A549 (cell line): ENCODE measurements at regions not wholly inside any gene's neighbourhood (a gene's known extent, or its start where the extent isn't known, plus 50 kb on each side); places are given as distances from the start of the nearest gene placed in this dataset.

Source experiments
- CEBPB ChIP-seq, 2 experiments: fragments of >200 bp in 1 of 2; sonication (Bioruptor Twin) in 1 of 2; formaldehyde crosslinking in 1 of 2; IDR thresholded peaks; 2 replicates each; pipeline ENCODE4 v1.6.1; 2012 to 2016
- EP300 ChIP-seq, 2 experiments: fragments of >200 bp; sonication (Bioruptor Twin); formaldehyde crosslinking; IDR thresholded peaks; 2 replicates in 1 of 2; 3 replicates in 1 of 2; pipeline ENCODE4 v1.6.1; 2016 to 2017
- NPAS2 ChIP-seq: fragments of 250-450 bp; sonication (Bioruptor Pico); IDR thresholded peaks from 2 replicates; pipeline ENCODE4 v1.8.0; 2022; ENCODE audit warnings: mild to moderate bottlenecking, moderate library complexity, borderline replicate concordance
- POLR2A ChIP-seq: IDR thresholded peaks from 2 replicates; pipeline ENCODE4 v1.6.1; 2012; ENCODE audit warnings: mild to moderate bottlenecking, low read length
- TF ChIP-seq, protein P1 (sequence below): fragments of >200 bp; sonication (Bioruptor Twin); formaldehyde crosslinking; IDR thresholded peaks from 3 replicates; pipeline ENCODE4 v1.5.1; 2016
- TF ChIP-seq, protein P2 (sequence below): fragments of 200-600 bp; sonication (generic); IDR thresholded peaks from 2 replicates; pipeline ENCODE4 v1.6.1; 2016; ENCODE audit warnings: antibody characterized with exemption, mild to moderate bottlenecking, moderate library complexity

DNA sequence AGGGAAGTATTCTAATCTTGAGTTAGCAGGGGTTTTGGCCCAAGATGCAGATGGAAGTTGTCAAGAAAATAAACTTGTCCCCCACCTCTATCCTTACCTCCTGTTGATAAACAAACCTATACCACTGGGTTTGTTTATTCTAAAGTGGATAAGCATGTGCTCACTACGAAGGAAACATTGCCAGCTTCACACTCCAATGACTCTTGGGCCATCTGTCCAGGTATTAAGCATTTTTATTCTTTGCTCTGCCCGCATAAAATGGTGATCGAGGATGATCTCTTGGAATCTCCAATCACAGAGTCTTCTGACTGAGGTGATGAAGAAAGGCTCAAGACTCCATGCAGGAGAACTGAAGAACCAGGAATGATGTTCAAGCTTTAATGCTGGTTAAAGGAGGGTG lies 1908.4 kb upstream of the PIK3C3 start:
- TF ChIP-seq NPAS2 (CRISPR knock-in tag), result no peak
- TF ChIP-seq, protein P1, sequence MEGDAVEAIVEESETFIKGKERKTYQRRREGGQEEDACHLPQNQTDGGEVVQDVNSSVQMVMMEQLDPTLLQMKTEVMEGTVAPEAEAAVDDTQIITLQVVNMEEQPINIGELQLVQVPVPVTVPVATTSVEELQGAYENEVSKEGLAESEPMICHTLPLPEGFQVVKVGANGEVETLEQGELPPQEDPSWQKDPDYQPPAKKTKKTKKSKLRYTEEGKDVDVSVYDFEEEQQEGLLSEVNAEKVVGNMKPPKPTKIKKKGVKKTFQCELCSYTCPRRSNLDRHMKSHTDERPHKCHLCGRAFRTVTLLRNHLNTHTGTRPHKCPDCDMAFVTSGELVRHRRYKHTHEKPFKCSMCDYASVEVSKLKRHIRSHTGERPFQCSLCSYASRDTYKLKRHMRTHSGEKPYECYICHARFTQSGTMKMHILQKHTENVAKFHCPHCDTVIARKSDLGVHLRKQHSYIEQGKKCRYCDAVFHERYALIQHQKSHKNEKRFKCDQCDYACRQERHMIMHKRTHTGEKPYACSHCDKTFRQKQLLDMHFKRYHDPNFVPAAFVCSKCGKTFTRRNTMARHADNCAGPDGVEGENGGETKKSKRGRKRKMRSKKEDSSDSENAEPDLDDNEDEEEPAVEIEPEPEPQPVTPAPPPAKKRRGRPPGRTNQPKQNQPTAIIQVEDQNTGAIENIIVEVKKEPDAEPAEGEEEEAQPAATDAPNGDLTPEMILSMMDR, result no peak
- no peak for TF ChIP-seq EP300 (IDR thresholded peaks at IDR 0.05)
- TF ChIP-seq, protein P2, sequence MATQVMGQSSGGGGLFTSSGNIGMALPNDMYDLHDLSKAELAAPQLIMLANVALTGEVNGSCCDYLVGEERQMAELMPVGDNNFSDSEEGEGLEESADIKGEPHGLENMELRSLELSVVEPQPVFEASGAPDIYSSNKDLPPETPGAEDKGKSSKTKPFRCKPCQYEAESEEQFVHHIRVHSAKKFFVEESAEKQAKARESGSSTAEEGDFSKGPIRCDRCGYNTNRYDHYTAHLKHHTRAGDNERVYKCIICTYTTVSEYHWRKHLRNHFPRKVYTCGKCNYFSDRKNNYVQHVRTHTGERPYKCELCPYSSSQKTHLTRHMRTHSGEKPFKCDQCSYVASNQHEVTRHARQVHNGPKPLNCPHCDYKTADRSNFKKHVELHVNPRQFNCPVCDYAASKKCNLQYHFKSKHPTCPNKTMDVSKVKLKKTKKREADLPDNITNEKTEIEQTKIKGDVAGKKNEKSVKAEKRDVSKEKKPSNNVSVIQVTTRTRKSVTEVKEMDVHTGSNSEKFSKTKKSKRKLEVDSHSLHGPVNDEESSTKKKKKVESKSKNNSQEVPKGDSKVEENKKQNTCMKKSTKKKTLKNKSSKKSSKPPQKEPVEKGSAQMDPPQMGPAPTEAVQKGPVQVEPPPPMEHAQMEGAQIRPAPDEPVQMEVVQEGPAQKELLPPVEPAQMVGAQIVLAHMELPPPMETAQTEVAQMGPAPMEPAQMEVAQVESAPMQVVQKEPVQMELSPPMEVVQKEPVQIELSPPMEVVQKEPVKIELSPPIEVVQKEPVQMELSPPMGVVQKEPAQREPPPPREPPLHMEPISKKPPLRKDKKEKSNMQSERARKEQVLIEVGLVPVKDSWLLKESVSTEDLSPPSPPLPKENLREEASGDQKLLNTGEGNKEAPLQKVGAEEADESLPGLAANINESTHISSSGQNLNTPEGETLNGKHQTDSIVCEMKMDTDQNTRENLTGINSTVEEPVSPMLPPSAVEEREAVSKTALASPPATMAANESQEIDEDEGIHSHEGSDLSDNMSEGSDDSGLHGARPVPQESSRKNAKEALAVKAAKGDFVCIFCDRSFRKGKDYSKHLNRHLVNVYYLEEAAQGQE, result no peak
- TF ChIP-seq CEBPB (IDR thresholded peaks at IDR 0.05), result no peak
- TF ChIP-seq POLR2A, result no peak
